ENCODE measurements at regions not wholly inside any gene's neighbourhood (a gene's known extent, or its start where the extent isn't known, plus 50 kb on each side); places are given as distances from the start of the nearest gene placed in this dataset.
"Not testable (repeated sequence)": the region's sequence is repeated elsewhere in the genome, so short reads cannot be mapped to it uniquely, and the experiment has no call there.

DNA sequence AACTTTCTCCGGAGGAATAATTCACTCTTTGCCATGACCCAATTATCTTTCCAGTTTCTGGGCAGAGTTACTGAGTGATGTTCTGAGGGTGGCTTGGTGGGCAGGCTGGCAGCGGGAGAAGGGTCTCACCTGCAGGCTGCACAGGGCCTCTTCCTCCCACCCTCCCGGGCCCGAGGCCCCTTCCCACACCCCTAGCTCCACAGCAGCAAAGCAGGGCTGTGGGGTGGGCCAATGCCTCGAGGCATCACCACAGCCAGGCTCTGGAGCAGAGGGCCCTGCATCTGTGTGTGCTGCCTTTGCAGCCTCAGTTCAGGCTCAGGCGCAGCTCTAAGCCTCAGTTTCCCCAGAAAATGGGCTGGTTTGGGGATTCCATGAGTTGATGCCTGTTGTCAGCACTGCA is 120.2 kb upstream of the FOXD4L5 start:
- no peaks in the 10 kb centered on the region for H4K20me1 ChIP-seq (ENCODE audit: insufficient read depth, low read length)
- no peak overlapping the region for H2AFZ ChIP-seq (ENCODE audit: low read length)
- ChIA-PET CTCF (ENCODE audit: unreplicated experiment) (no interaction called here), POLR2A (no interaction called here)
- DNase-seq (ENCODE audit: low spot score): no peak
- H3K79me2 ChIP-seq (ENCODE audit: insufficient read depth, low read depth, low read length): no peaks in the 10 kb centered on the region
- no peak overlapping the region for H3K4me2 ChIP-seq (ENCODE audit: low read length)
- BruUV-seq (replicated peaks): no TSS peak
- H3K9me2 ChIP-seq (ENCODE audit: insufficient read depth, low read length): no peaks in the 10 kb centered on the region
- intact Hi-C loops (cut with micrococcal nuclease; ENCODE audit: unreplicated experiment): no loop called here
- H3K9me3 ChIP-seq (ENCODE audit: low read length): no peaks in the 10 kb centered on the region
- TF ChIP-seq, protein P1, sequence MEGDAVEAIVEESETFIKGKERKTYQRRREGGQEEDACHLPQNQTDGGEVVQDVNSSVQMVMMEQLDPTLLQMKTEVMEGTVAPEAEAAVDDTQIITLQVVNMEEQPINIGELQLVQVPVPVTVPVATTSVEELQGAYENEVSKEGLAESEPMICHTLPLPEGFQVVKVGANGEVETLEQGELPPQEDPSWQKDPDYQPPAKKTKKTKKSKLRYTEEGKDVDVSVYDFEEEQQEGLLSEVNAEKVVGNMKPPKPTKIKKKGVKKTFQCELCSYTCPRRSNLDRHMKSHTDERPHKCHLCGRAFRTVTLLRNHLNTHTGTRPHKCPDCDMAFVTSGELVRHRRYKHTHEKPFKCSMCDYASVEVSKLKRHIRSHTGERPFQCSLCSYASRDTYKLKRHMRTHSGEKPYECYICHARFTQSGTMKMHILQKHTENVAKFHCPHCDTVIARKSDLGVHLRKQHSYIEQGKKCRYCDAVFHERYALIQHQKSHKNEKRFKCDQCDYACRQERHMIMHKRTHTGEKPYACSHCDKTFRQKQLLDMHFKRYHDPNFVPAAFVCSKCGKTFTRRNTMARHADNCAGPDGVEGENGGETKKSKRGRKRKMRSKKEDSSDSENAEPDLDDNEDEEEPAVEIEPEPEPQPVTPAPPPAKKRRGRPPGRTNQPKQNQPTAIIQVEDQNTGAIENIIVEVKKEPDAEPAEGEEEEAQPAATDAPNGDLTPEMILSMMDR (conservative IDR thresholded peaks at IDR 0.05; ENCODE audit: low read length): no peak
- TF ChIP-seq EZH2phosphoT487 (IDR thresholded peaks at IDR 0.05; ENCODE audit: borderline replicate concordance, low read depth, low read length): no peak
- no peak overlapping the region for H3K27ac ChIP-seq (ENCODE audit: low read depth, low read length, poor library complexity, severe bottlenecking)
- H3K4me3 ChIP-seq (ENCODE audit: low read depth, low read length, poor library complexity, severe bottlenecking): no peak overlapping the region
- no peaks in the 10 kb centered on the region for H3K36me3 ChIP-seq (ENCODE audit: insufficient read depth, low read length)
- no peaks in the 10 kb centered on the region for H3K4me1 ChIP-seq (ENCODE audit: insufficient read depth, low read length, poor library complexity, severe bottlenecking)

DNA sequence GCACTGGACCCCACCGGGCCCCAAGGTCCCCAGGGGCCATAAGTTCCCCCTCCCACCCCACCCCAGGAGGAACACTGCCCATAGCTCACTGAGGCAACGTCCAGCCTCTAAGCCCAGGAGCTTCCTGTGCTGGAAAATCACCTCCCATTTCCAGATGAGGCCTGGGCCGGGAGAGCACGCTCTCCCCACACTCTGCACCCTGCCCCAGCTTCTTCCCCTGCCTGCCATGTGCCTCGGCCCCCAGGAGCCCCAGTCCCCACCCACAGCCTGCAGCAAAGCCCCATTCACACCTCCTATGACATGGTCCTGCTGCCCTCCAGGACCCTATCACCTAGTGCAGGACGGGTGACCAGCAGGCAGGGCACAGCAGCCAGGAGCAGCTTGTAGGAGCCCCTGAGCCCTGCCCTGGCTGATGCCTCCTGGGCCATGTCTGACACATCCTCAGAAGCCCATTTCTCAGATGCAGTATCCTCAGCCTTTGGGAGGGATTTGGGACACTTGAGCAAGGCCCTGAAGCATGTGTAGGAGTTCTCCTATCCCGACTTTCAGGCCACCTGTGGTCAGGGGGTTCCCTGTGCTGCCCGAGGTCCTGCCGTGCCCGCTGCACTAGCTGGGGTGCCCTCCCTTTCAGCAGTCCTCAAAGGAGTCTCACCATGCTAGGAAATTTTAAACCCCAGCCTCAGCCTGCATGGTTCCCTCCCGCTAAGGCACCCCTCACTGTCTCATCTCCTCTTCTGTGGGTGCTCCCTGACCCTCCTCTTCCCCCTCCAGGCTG is 119.4 kb upstream of the FOXD4L5 start:
- intact Hi-C loops (cut with micrococcal nuclease; ENCODE audit: unreplicated experiment): no loop called here
- no peaks in the 10 kb centered on the region for H3K4me1 ChIP-seq (ENCODE audit: insufficient read depth, low read length, poor library complexity, severe bottlenecking)
- POLR2A ChIA-PET: no interaction called here
- H3K9me2 ChIP-seq (ENCODE audit: insufficient read depth, low read length): no peaks in the 10 kb centered on the region
- no peaks in the 10 kb centered on the region for H3K9me3 ChIP-seq (ENCODE audit: low read length)
- CTCF ChIA-PET (ENCODE audit: unreplicated experiment): no interaction called here
- no peak for DNase-seq (ENCODE audit: low spot score)
- H3K27ac ChIP-seq (ENCODE audit: low read depth, low read length, poor library complexity, severe bottlenecking): no peak overlapping the region
- H3K4me3 ChIP-seq (ENCODE audit: low read depth, low read length, poor library complexity, severe bottlenecking): no peak overlapping the region
- no peaks in the 10 kb centered on the region for H3K79me2 ChIP-seq (ENCODE audit: insufficient read depth, low read depth, low read length)
- H2AFZ ChIP-seq (ENCODE audit: low read length): no peak overlapping the region
- TF ChIP-seq EZH2phosphoT487 (IDR thresholded peaks at IDR 0.05; ENCODE audit: borderline replicate concordance, low read depth, low read length): no peak
- TF ChIP-seq, protein P1 (conservative IDR thresholded peaks at IDR 0.05; ENCODE audit: low read length): no peak
- H3K4me2 ChIP-seq (ENCODE audit: low read length): no peak overlapping the region
- H3K36me3 ChIP-seq (ENCODE audit: insufficient read depth, low read length): no peaks in the 10 kb centered on the region
- no TSS peak for BruUV-seq (replicated peaks)
- no peaks in the 10 kb centered on the region for H4K20me1 ChIP-seq (ENCODE audit: insufficient read depth, low read length)

DNA sequence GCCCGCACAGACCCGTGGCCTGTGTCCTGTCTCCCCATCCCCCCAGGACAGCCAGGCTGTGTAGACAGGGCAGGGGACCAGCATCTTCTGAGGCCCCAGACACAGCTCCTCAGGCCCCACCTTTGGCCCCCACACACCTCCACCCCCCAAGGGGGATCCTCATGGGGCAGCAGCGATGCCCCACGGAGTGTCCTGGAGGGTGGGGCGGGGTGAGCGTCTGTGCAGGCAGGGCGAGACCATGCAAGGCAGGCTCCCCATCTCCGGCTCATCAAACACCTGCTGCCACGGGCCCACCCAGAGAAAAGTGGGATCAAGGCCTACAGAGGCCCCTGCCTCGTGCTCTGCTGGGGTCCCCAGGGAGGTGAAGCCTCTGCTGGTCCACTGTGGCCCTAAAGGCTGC is 118.7 kb upstream of the FOXD4L5 start:
- no peaks in the 10 kb centered on the region for H3K9me3 ChIP-seq (ENCODE audit: low read length)
- no TSS peak for BruUV-seq (replicated peaks)
- no peak overlapping the region for H3K4me2 ChIP-seq (ENCODE audit: low read length)
- H3K27ac ChIP-seq (ENCODE audit: low read depth, low read length, poor library complexity, severe bottlenecking): no peak overlapping the region
- no peaks in the 10 kb centered on the region for H3K4me1 ChIP-seq (ENCODE audit: insufficient read depth, low read length, poor library complexity, severe bottlenecking)
- H3K36me3 ChIP-seq (ENCODE audit: insufficient read depth, low read length): no peaks in the 10 kb centered on the region
- H3K79me2 ChIP-seq (ENCODE audit: insufficient read depth, low read depth, low read length): no peaks in the 10 kb centered on the region
- TF ChIP-seq EZH2phosphoT487 (IDR thresholded peaks at IDR 0.05; ENCODE audit: borderline replicate concordance, low read depth, low read length): no peak
- TF ChIP-seq, protein P1 (conservative IDR thresholded peaks at IDR 0.05; ENCODE audit: low read length): no peak
- H4K20me1 ChIP-seq (ENCODE audit: insufficient read depth, low read length): no peaks in the 10 kb centered on the region
- DNase-seq (ENCODE audit: low spot score): no peak
- ChIA-PET POLR2A (no interaction called here), CTCF (ENCODE audit: unreplicated experiment) (no interaction called here)
- no peaks in the 10 kb centered on the region for H3K9me2 ChIP-seq (ENCODE audit: insufficient read depth, low read length)
- no peak overlapping the region for H3K4me3 ChIP-seq (ENCODE audit: low read depth, low read length, poor library complexity, severe bottlenecking)
- intact Hi-C loops (cut with micrococcal nuclease; ENCODE audit: unreplicated experiment): no loop called here
- no peak overlapping the region for H2AFZ ChIP-seq (ENCODE audit: low read length)

DNA sequence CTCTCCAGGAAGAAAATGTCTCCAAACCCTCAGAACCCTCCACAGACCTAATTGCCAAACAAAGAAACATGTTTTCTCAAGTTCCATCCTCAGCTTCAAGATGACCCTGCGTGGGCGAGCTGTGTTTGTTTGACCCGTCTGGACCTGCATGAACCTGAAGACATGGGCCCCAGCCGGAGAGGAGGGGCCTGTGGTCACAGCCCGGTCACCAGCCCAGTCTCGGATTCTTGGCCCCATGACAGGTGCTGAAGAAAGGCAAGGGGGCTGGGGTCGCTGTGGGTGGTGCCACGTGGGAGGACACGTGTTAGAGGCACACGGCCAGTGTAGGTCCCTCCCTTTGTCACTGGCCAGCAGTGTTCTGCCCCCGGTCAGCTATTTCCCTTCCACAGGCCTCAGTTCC is 118.1 kb upstream of the FOXD4L5 start:
- H4K20me1 ChIP-seq (ENCODE audit: insufficient read depth, low read length); H3K79me2 ChIP-seq (ENCODE audit: insufficient read depth, low read depth, low read length); POLR2A ChIA-PET; H3K9me2 ChIP-seq (ENCODE audit: insufficient read depth, low read length); intact Hi-C loops (cut with micrococcal nuclease; ENCODE audit: unreplicated experiment); H2AFZ ChIP-seq (ENCODE audit: low read length); H3K4me3 ChIP-seq (ENCODE audit: low read depth, low read length, poor library complexity, severe bottlenecking); DNase-seq (ENCODE audit: low spot score); H3K4me2 ChIP-seq (ENCODE audit: low read length); H3K4me1 ChIP-seq (ENCODE audit: insufficient read depth, low read length, poor library complexity, severe bottlenecking); H3K27ac ChIP-seq (ENCODE audit: low read depth, low read length, poor library complexity, severe bottlenecking); H3K9me3 ChIP-seq (ENCODE audit: low read length); CTCF ChIA-PET (ENCODE audit: unreplicated experiment); H3K36me3 ChIP-seq (ENCODE audit: insufficient read depth, low read length); BruUV-seq (replicated peaks): not testable (repeated sequence)

Data from OCI-LY7 (cell line).